AG09309 (cell line): ENCODE measurements at regions not wholly inside any gene's neighbourhood (a gene's known extent, or its start where the extent isn't known, plus 50 kb on each side); places are given as distances from the start of the nearest gene placed in this dataset.

ENCODE experiments used
- DNase-seq: peaks from one replicate; pipeline ENCODE4 v3.0.0-alpha.2; 2010; ENCODE audit warnings: low read depth
- H3K4me3 ChIP-seq: 2 replicates; pipeline ENCODE4 v1.5.1; 2011; ENCODE audit warnings: mild to moderate bottlenecking, low read depth, low read length, moderate library complexity; ENCODE audit not compliant: control insufficient read depth
- TF ChIP-seq, protein P1 (sequence below): IDR thresholded peaks from 2 replicates; pipeline ENCODE4 v1.5.1; 2011; ENCODE audit warnings: mild to moderate bottlenecking, low read depth, low read length, inconsistent platforms; ENCODE audit not compliant: insufficient read depth, control insufficient read depth; ENCODE audit errors: missing control alignments

DNA sequence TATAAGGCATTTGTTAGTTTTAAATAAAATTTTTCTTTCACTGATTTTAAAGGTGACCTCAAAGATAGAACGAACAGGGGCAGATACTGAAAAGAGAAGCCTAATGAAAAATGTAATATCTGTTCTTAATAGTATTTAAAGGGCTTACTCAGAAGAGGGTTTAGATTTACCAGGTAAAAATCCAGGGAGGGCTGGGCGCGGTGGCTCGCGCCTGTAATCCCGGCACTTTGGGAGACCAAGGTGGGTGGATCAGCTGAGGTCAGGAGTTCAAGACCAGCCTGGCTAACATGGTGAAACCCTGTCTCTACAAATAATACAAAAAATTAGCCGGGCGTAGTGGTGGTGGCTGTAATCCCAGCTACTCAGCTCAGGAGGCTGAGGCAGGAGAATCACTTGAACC lies 108.3 kb upstream of the CNTNAP2 start:
- no peak overlapping the region for H3K4me3 ChIP-seq
- DNase-seq = no peak
- TF ChIP-seq, protein P1, sequence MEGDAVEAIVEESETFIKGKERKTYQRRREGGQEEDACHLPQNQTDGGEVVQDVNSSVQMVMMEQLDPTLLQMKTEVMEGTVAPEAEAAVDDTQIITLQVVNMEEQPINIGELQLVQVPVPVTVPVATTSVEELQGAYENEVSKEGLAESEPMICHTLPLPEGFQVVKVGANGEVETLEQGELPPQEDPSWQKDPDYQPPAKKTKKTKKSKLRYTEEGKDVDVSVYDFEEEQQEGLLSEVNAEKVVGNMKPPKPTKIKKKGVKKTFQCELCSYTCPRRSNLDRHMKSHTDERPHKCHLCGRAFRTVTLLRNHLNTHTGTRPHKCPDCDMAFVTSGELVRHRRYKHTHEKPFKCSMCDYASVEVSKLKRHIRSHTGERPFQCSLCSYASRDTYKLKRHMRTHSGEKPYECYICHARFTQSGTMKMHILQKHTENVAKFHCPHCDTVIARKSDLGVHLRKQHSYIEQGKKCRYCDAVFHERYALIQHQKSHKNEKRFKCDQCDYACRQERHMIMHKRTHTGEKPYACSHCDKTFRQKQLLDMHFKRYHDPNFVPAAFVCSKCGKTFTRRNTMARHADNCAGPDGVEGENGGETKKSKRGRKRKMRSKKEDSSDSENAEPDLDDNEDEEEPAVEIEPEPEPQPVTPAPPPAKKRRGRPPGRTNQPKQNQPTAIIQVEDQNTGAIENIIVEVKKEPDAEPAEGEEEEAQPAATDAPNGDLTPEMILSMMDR = no peak

DNA sequence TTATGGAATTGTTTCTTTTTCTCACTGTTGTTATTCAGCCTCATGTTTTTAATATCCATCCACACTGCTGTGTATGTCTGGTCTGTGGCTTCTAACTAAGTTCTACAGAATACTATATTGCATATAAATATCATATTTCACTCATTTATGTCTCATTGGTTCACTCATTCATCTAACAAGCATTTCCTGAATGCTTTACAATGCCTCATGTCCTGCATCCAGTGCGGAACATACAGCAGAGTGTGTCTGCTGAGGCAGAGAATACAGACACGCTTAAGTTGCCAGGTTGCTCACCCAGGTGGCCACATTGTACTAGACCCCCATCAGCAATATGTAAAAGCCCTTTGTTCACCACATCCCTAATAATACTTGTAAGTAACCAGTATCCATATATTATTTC lies 111.8 kb upstream of the CNTNAP2 start:
- TF ChIP-seq, protein P1 = no peak
- DNase-seq = no peak
- no peak overlapping the region for H3K4me3 ChIP-seq

DNA sequence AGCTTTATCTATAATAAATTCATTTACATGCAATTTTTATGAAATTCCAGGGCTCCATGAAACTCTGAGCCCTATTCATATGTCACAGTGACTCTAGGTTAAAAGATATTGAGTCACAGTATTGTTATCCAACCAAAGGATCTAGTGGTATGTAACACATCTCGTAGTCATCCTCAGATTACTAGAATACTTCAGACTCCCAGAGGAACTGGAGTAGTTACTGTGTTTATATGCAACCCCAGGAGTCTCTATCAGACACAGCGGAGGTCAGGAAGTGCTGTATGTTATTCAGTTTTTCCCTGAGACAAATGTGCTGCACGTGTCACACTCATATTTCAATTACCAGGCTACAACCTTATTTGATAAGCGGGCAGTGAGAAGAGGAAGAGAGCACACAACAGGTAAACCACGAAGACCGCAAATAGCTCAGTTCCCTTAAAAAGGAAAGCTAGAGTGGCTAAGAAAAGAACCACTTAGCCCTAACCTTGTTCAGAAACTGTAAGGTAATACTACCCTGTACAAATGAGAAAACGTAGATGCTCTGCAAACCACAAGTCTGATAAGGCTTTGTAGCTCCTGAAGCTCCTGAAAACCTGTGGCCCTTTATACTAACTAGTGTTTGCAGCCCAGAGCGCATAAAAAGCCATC lies 114.0 kb upstream of the CNTNAP2 start:
- TF ChIP-seq, protein P1 = no peak
- H3K4me3 ChIP-seq = no peak overlapping the region
- DNase-seq = no peak

DNA sequence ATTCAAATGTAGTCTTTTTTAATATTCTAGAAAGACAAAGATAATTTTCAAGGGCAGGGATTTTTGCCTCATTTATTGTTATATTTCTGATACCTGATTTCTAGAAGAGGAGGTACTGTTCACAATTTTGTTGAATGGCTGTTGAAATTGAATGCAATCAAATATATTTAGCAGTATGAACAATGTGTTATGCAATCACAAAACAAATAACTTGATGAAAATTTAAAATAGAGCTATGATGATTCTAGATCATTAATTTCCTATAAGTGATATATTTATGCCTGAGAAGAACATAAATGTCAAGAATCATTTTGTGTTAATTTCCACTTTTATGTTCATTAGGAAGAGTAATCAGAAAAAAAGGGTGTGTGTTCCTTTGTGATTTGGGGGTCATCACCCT lies 114.6 kb upstream of the CNTNAP2 start:
- TF ChIP-seq, protein P1 = no peak

DNA sequence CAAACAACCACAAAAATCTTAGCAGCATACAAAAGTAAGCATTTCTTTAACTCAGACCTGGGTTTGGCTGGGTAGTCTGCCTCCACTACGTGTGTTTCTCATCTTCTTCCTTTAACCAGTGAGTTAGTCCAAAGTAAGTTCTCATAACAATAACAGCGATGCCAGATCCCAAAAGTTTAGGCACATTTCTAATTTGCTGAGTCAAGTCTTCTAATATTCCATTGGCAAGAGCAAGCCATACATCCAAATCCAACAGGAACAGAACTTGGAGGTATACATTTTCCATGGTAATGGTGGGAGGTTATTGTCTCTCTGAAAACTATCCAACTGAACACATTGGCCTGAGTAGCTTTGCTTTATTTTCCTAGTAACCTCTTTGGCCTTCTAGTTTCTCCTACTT lies 115.7 kb upstream of the CNTNAP2 start:
- DNase-seq = no peak
- no peak overlapping the region for H3K4me3 ChIP-seq
- TF ChIP-seq, protein P1 = no peak

More for the DNA sequence above, 114.6 kb upstream of the CNTNAP2 start:
- no peak overlapping the region for H3K4me3 ChIP-seq
- no peak for DNase-seq

DNA sequence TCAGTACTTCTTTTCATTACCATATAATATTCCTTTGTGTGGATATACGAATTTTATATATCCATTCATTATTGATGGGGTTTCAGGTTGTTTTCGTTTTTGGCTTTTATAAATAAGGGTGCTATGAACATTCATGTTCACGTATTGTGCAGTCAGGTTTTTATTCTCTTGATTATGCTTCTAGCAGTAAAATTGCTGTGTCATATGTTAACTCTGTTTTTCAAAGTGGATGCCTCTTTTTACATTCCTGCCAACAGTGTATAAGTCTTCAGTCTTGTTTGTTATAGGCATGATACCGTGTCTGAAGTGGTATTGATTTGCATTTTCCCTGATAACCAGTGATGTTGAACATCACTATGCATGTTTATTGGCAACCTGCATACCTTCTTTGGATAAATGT lies 127.1 kb upstream of the CNTNAP2 start:
- no peak overlapping the region for H3K4me3 ChIP-seq
- TF ChIP-seq, protein P1 = no peak
- no peak for DNase-seq
